Osteoblast (primary cell): ENCODE measurements at regions not wholly inside any gene's neighbourhood (a gene's known extent, or its start where the extent isn't known, plus 50 kb on each side); places are given as distances from the start of the nearest gene placed in this dataset.

Experiments used
- DNase-seq: peaks from one replicate; pipeline ENCODE4 v3.0.0; 2011; ENCODE audit warnings: low spot score, mixed read lengths; ENCODE audit not compliant: insufficient read length; ENCODE audit errors: missing footprints
- H2AFZ ChIP-seq: 2 replicates; pipeline ENCODE4 v1.6.0; 2011; ENCODE audit warnings: mild to moderate bottlenecking, low read length
- H3K27ac ChIP-seq: 2 replicates; pipeline ENCODE4 v1.5.1; 2011; ENCODE audit warnings: mild to moderate bottlenecking, low read depth, low read length, moderate library complexity
- H3K27me3 ChIP-seq: 2 replicates; pipeline ENCODE4 v1.6.0; 2012; ENCODE audit warnings: mild to moderate bottlenecking, control low read depth, inconsistent platforms, low read length, moderate library complexity; ENCODE audit not compliant: insufficient read depth
- H3K36me3 ChIP-seq: 2 replicates; pipeline ENCODE4 v1.5.1; 2011; ENCODE audit warnings: mild to moderate bottlenecking, low read length, control low read depth, moderate library complexity; ENCODE audit not compliant: insufficient read depth
- H3K4me1 ChIP-seq: 2 replicates; pipeline ENCODE4 v1.5.1; 2011; ENCODE audit warnings: mild to moderate bottlenecking, low read length, control low read depth, moderate library complexity; ENCODE audit not compliant: insufficient read depth
- H3K4me2 ChIP-seq: 2 replicates; pipeline ENCODE4 v1.6.0; 2011; ENCODE audit warnings: mild to moderate bottlenecking, low read length; ENCODE audit not compliant: insufficient read depth
- H3K4me3 ChIP-seq: fragments of 200-600 bp; sonication (generic); 3 replicates; pipeline ENCODE4 v1.5.1; 2012; ENCODE audit warnings: mild to moderate bottlenecking, low read length, inconsistent platforms; ENCODE audit not compliant: insufficient read depth
- H3K79me2 ChIP-seq: 2 replicates; pipeline ENCODE4 v1.6.0; 2012; ENCODE audit warnings: mild to moderate bottlenecking, low read length, control low read depth, inconsistent platforms; ENCODE audit not compliant: insufficient read depth
- H3K9me3 ChIP-seq: 2 replicates; pipeline ENCODE4 v1.5.1; 2011; ENCODE audit warnings: low read depth, low read length, control low read depth
- H4K20me1 ChIP-seq: 2 replicates; pipeline ENCODE4 v1.6.0; 2012; ENCODE audit warnings: mild to moderate bottlenecking, low read length, control low read depth; ENCODE audit not compliant: insufficient read depth
- TF ChIP-seq, protein P1 (sequence below): IDR thresholded peaks from 2 replicates; pipeline ENCODE4 v1.5.1; 2011; ENCODE audit warnings: mild to moderate bottlenecking, low read depth, low read length, moderate library complexity; ENCODE audit errors: extremely low read depth

DNA sequence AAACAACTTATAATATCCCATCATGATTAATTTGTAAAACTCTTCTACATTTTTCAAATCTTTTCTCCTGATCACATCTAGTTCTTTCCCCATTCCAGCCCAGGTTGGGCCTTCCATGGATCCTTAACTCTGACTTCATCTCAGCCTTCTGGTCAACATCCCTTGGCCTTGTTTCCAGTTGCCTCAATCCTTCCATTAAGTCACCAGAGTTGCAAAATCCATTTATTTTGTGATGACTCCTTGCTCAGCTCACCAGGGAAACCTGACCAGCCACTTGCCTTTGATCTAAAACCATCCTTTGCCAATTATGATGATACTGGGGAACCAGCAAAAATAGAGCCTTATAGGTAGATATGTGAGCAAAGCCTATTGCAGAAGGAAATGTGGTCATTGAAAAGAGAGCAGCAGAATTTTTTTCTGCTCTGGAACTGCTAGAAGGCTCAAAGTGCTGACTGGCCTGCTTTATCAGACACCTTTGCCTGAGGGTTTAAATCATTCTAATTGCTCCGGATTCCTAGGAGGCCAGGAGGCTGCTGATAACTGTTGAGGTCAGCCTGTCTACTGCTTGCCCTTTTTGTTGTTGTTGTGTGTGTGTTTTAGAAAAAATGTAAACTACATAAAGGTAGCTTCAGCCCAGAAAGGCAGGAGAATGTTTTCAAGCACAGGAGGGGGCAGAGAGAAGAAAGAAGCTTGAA, 512.2 kb upstream of the GRIA1 start:
- no peaks in the 10 kb centered on the region for H3K27me3 ChIP-seq
- no peak overlapping the region for H3K27ac ChIP-seq
- H4K20me1 ChIP-seq = no peaks in the 10 kb centered on the region
- H3K4me2 ChIP-seq = no peak overlapping the region
- no peak for DNase-seq
- H3K36me3 ChIP-seq = no peaks in the 10 kb centered on the region
- H3K4me3 ChIP-seq = no peak overlapping the region
- H3K4me1 ChIP-seq = no peaks in the 10 kb centered on the region
- no peak overlapping the region for H2AFZ ChIP-seq
- H3K79me2 ChIP-seq = no peaks in the 10 kb centered on the region
- H3K9me3 ChIP-seq = no peaks in the 10 kb centered on the region
- TF ChIP-seq, protein P1, sequence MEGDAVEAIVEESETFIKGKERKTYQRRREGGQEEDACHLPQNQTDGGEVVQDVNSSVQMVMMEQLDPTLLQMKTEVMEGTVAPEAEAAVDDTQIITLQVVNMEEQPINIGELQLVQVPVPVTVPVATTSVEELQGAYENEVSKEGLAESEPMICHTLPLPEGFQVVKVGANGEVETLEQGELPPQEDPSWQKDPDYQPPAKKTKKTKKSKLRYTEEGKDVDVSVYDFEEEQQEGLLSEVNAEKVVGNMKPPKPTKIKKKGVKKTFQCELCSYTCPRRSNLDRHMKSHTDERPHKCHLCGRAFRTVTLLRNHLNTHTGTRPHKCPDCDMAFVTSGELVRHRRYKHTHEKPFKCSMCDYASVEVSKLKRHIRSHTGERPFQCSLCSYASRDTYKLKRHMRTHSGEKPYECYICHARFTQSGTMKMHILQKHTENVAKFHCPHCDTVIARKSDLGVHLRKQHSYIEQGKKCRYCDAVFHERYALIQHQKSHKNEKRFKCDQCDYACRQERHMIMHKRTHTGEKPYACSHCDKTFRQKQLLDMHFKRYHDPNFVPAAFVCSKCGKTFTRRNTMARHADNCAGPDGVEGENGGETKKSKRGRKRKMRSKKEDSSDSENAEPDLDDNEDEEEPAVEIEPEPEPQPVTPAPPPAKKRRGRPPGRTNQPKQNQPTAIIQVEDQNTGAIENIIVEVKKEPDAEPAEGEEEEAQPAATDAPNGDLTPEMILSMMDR = no peak

DNA sequence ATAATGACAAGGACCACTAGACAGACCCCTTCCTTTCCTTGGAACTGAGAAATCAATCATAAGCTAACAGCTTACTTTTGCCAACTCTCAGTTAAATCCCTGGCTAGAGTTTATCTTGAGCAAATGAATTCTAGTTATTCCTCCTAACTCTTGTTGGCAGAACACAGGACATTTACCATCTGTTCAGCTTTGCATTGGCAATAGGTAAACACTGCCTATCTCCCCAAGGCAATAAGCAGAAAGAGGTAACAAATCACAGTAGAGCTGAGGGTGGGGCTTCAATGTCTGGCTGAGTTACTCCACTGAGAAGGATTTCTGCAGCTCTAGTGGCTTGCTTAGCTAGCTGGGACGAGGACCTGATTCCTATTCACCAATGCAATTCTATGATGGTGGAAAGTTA, 503.3 kb upstream of the GRIA1 start:
- H3K79me2 ChIP-seq = no peaks in the 10 kb centered on the region
- no peaks in the 10 kb centered on the region for H3K27me3 ChIP-seq
- DNase-seq = no peak
- no peaks in the 10 kb centered on the region for H3K4me1 ChIP-seq
- H3K27ac ChIP-seq = no peak overlapping the region
- no peaks in the 10 kb centered on the region for H3K9me3 ChIP-seq
- TF ChIP-seq, protein P1 = no peak
- H2AFZ ChIP-seq = no peak overlapping the region
- no peaks in the 10 kb centered on the region for H3K36me3 ChIP-seq
- no peak overlapping the region for H3K4me3 ChIP-seq
- no peaks in the 10 kb centered on the region for H4K20me1 ChIP-seq
- H3K4me2 ChIP-seq = no peak overlapping the region

DNA sequence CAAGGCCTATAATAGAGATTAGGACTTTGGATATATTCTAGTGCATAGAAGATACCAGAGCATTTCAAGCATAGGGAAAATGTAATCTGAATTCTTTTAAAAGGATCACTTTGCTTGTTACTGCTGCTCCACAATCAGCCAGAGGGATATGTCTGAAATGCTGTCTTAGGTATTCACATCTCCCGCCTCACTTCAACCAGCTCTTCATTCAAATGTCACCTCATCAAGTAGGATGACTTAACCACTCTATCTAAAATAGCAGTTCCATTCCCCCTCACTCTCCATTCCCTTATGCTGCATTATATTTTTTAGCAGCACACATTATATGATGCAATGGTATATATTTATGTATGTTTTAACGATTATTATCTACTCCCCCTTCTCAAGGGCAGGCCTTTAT, 500.3 kb upstream of the GRIA1 start:
- H3K9me3 ChIP-seq = no peaks in the 10 kb centered on the region
- H3K27me3 ChIP-seq = no peaks in the 10 kb centered on the region
- no peaks in the 10 kb centered on the region for H3K36me3 ChIP-seq
- H3K27ac ChIP-seq = no peak overlapping the region
- no peaks in the 10 kb centered on the region for H4K20me1 ChIP-seq
- H3K4me1 ChIP-seq = no peaks in the 10 kb centered on the region
- no peak overlapping the region for H3K4me2 ChIP-seq
- TF ChIP-seq, protein P1 = no peak
- no peaks in the 10 kb centered on the region for H3K79me2 ChIP-seq
- DNase-seq = no peak
- no peak overlapping the region for H2AFZ ChIP-seq
- no peak overlapping the region for H3K4me3 ChIP-seq

DNA sequence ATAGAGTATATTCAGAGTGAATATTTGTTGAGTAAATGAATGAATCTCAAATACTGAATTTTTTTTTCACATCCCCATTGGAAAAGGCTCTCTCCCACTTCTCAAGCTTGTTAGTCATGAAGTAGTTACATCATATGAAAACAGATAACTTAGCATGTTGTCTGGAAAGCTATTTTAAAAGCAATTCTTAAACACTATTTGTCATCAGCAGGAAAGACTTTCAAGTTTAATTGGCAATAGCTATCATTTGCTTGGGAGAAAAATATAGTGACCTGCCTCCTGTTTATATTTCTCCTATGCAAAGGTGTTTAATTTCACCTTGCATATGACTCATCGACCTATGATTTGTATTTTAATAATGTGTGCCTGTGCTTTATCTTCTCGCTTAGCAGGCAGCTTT, 499.8 kb upstream of the GRIA1 start:
- H3K36me3 ChIP-seq = no peaks in the 10 kb centered on the region
- no peaks in the 10 kb centered on the region for H4K20me1 ChIP-seq
- H2AFZ ChIP-seq = no peak overlapping the region
- TF ChIP-seq, protein P1 = no peak
- DNase-seq = no peak
- H3K27ac ChIP-seq = no peak overlapping the region
- no peaks in the 10 kb centered on the region for H3K9me3 ChIP-seq
- H3K4me3 ChIP-seq = no peak overlapping the region
- no peaks in the 10 kb centered on the region for H3K4me1 ChIP-seq
- H3K27me3 ChIP-seq = no peaks in the 10 kb centered on the region
- H3K4me2 ChIP-seq = no peak overlapping the region
- no peaks in the 10 kb centered on the region for H3K79me2 ChIP-seq
